ENCODE measurements at regions not wholly inside any gene's neighbourhood (a gene's known extent, or its start where the extent isn't known, plus 50 kb on each side); places are given as distances from the start of the nearest gene placed in this dataset.

DNA sequence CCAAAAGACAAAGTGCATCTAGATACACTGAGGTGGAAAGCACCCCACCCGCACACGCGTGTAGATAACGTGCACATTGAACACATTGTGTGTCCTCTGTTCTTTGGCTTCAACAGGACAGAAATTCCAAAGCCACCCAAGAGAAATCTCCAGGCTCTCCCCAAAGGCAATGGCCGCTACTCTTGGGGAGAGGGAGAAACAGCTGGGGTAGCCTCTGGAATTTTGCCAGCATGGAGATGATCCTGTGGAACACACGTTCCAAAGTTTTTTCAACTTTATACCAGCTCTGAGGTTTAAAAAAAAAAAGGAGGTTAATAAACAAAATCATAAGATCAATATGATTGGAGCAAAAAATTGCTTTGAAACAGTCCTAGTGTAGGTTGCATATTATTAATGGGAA is 63.0 kb upstream of the CD82 start:
- TF ChIP-seq POLR2AphosphoS5 (IDR thresholded peaks at IDR 0.05) (no peak), EP300 (IDR thresholded peaks at IDR 0.05) (no peak), CTCF (IDR thresholded peaks at IDR 0.05) (no peak)

Data from gastroesophageal sphincter (tissue), 3 donors.